MM.1S (cell line): ENCODE measurements at regions not wholly inside any gene's neighbourhood (a gene's known extent, or its start where the extent isn't known, plus 50 kb on each side); places are given as distances from the start of the nearest gene placed in this dataset.

ENCODE experiments used
- DNase-seq: peaks from one replicate; pipeline ENCODE4 v3.0.0-alpha.2; 2015
- H2AFZ ChIP-seq: fragments of 300-600 bp; sonication (generic); 2 replicates; pipeline ENCODE4 v1.6.0; 2016; ENCODE audit warnings: antibody characterized with exemption, low read length
- H3F3A ChIP-seq: fragments of 300-600 bp; sonication (generic); 2 replicates; pipeline ENCODE4 v1.6.1; 2016; ENCODE audit warnings: mild to moderate bottlenecking, antibody characterized with exemption, low read length, moderate library complexity, mixed read lengths; ENCODE audit not compliant: insufficient read depth
- H3K27ac ChIP-seq: fragments of 300-600 bp; sonication (generic); 2 replicates; pipeline ENCODE4 v1.5.1; 2016; ENCODE audit warnings: mild to moderate bottlenecking, low read length
- H3K27me3 ChIP-seq: fragments of 300-600 bp; sonication (generic); replicated peaks from 2 replicates; pipeline ENCODE4 v1.6.0; 2016; ENCODE audit warnings: low read length; ENCODE audit not compliant: insufficient read depth
- H3K36me3 ChIP-seq: fragments of 300-600 bp; sonication (generic); replicated peaks from 2 replicates; pipeline ENCODE4 v1.6.1; 2016; ENCODE audit warnings: mild to moderate bottlenecking, low read length, mixed read lengths; ENCODE audit not compliant: insufficient read depth
- H3K4me1 ChIP-seq: fragments of 300-600 bp; sonication (generic); 2 replicates; pipeline ENCODE4 v1.6.1; 2016; ENCODE audit warnings: low read length, mixed read lengths
- H3K4me2 ChIP-seq: fragments of 300-600 bp; sonication (generic); 2 replicates; pipeline ENCODE4 v1.6.0; 2016; ENCODE audit warnings: low read depth, low read length
- H3K4me3 ChIP-seq: fragments of 300-600 bp; sonication (generic); 2 replicates; pipeline ENCODE4 v1.5.1; 2016; ENCODE audit warnings: low read length, mixed read lengths
- H3K79me2 ChIP-seq: fragments of 300-600 bp; sonication (generic); 2 replicates; pipeline ENCODE4 v1.6.1; 2016; ENCODE audit warnings: mixed run types, low read length, mixed read lengths
- H3K9ac ChIP-seq: fragments of 300-600 bp; sonication (generic); 2 replicates; pipeline ENCODE4 v1.6.1; 2016; ENCODE audit warnings: low read length, mixed read lengths
- H3K9me2 ChIP-seq: fragments of 300-600 bp; sonication (generic); replicated peaks from 2 replicates; pipeline ENCODE4 v1.6.1; 2016; ENCODE audit warnings: mild to moderate bottlenecking, low read length, mixed read lengths; ENCODE audit not compliant: insufficient read depth
- H3K9me3 ChIP-seq: fragments of 300-600 bp; sonication (generic); replicated peaks from 2 replicates; pipeline ENCODE4 v1.6.1; 2016; ENCODE audit warnings: mild to moderate bottlenecking, low read length, mixed read lengths; ENCODE audit not compliant: insufficient read depth
- H4K20me1 ChIP-seq: fragments of 300-600 bp; sonication (generic); 2 replicates; pipeline ENCODE4 v1.6.1; 2016; ENCODE audit warnings: mild to moderate bottlenecking, low read length, moderate library complexity, mixed read lengths; ENCODE audit not compliant: insufficient read depth
- CTCF ChIP-seq: fragments of 300-600 bp; sonication (generic); IDR thresholded peaks from 2 replicates; pipeline ENCODE4 v1.5.1; 2016; ENCODE audit warnings: antibody characterized with exemption, low read length, mixed read lengths
- EZH2 ChIP-seq: fragments of 300-600 bp; sonication (generic); optimal IDR thresholded peaks from 2 replicates; pipeline ENCODE3; 2017; ENCODE audit warnings: low read depth, mild to moderate bottlenecking, antibody characterized with exemption, low read length, mixed read lengths
- EZH2phosphoT487 ChIP-seq: fragments of 300-600 bp; sonication (generic); IDR thresholded peaks from 2 replicates; pipeline ENCODE4 v1.6.1; 2018; ENCODE audit warnings: antibody characterized with exemption, low read length

GRCh38 chr9:107720501-107720900, 230.9 kb upstream of the KLF4 start:
- no peaks in the 10 kb centered on the region for H3K9me3 ChIP-seq
- no peak for TF ChIP-seq CTCF
- TF ChIP-seq EZH2 = no peak
- TF ChIP-seq EZH2phosphoT487 = no peak
- H3K36me3 ChIP-seq = no peaks in the 10 kb centered on the region
- no peak overlapping the region for H2AFZ ChIP-seq
- H3K27ac ChIP-seq = no peak overlapping the region
- H3K27me3 ChIP-seq = no peaks in the 10 kb centered on the region
- H3K4me2 ChIP-seq = no peak overlapping the region
- no peak for DNase-seq
- H3K9me2 ChIP-seq = no peaks in the 10 kb centered on the region
- no peak overlapping the region for H3K4me3 ChIP-seq
- no peaks in the 10 kb centered on the region for H4K20me1 ChIP-seq
- no peaks in the 10 kb centered on the region for H3K4me1 ChIP-seq
- no peak overlapping the region for H3K9ac ChIP-seq
- H3K79me2 ChIP-seq = no peaks in the 10 kb centered on the region
- H3F3A ChIP-seq = no peaks in the 10 kb centered on the region

GRCh38 chr9:107717529-107718314, 228.2 kb upstream of the KLF4 start:
- no peaks in the 10 kb centered on the region for H3F3A ChIP-seq
- no peak overlapping the region for H3K4me2 ChIP-seq
- no peaks in the 10 kb centered on the region for H3K9me3 ChIP-seq
- H3K9me2 ChIP-seq = no peaks in the 10 kb centered on the region
- H3K27me3 ChIP-seq = no peaks in the 10 kb centered on the region
- H3K79me2 ChIP-seq = no peaks in the 10 kb centered on the region
- H4K20me1 ChIP-seq = no peaks in the 10 kb centered on the region
- H3K27ac ChIP-seq = no peak overlapping the region
- no peak overlapping the region for H3K9ac ChIP-seq
- no peaks in the 10 kb centered on the region for H3K4me1 ChIP-seq
- DNase-seq = no peak
- H3K4me3 ChIP-seq = no peak overlapping the region
- H3K36me3 ChIP-seq = no peaks in the 10 kb centered on the region
- H2AFZ ChIP-seq = no peak overlapping the region
- TF ChIP-seq EZH2 = no peak
- no peak for TF ChIP-seq CTCF
- no peak for TF ChIP-seq EZH2phosphoT487

GRCh38 chr9:107715740-107716139, 226.2 kb upstream of the KLF4 start:
- Histone ChIP-seq H3K9me3 (no peaks in the 10 kb centered on the region), H3K27ac (no peak overlapping the region), H3K79me2 (no peaks in the 10 kb centered on the region), H3K27me3 (no peaks in the 10 kb centered on the region), H3K9me2 (no peaks in the 10 kb centered on the region), H3F3A (no peaks in the 10 kb centered on the region), H3K4me3 (no peak overlapping the region), H3K4me1 (no peaks in the 10 kb centered on the region), H3K36me3 (no peaks in the 10 kb centered on the region), H2AFZ (no peak overlapping the region), H3K9ac (no peak overlapping the region), H4K20me1 (no peaks in the 10 kb centered on the region), H3K4me2 (no peak overlapping the region)
- DNase-seq = no peak
- TF ChIP-seq EZH2phosphoT487 (no peak), EZH2 (no peak), CTCF (no peak)
